HCT116 (cell line): ENCODE measurements at regions not wholly inside any gene's neighbourhood (a gene's known extent, or its start where the extent isn't known, plus 50 kb on each side); places are given as distances from the start of the nearest gene placed in this dataset.

Experiments
- ATAC-seq: fragments of 200-7000 bp; cut with Tn5 transposase; 2 replicates; pipeline ENCODE4 v1.9.1; 2020; ENCODE audit warnings: mild to moderate bottlenecking, moderate library complexity
- BruUV-seq: library from RNA; stranded (reverse); fragments of 400-500 nt; replicated peaks from 2 replicates; lab custom pipeline; 2021; lab: Mats Ljungman, UMichigan
- CTCF ChIA-PET: fragments of 300-600 bp; sonication (Branson Sonifier 250); formaldehyde crosslinking; loops from one replicate; lab custom pipeline; 2021; ENCODE audit warnings: antibody characterized with exemption; lab: Charles Lee
- POLR2A ChIA-PET: fragments of 300-600, 350-600 bp; sonication (Branson Sonifier 250); formaldehyde crosslinking; loops from one replicate; lab custom pipeline; 2021; ENCODE audit warnings: antibody characterized with exemption; lab: Charles Lee
- RAD21 ChIA-PET, 2 experiments: fragments of 300-600 bp; sonication (Branson Sonifier 250); formaldehyde crosslinking; loops; one replicate each; lab custom pipeline; 2023; ENCODE audit warnings: low total read pairs in 2 of 2; ENCODE audit not compliant: uncharacterized antibody in 2 of 2, unreplicated experiment in 2 of 2, low non-redundant PET in 1 of 2; lab: Charles Lee
- DNase-seq: peaks from one replicate; pipeline ENCODE4 v3.0.0-alpha.2; 2010; ENCODE audit warnings: low read depth, low spot score
- H2AFZ ChIP-seq: fragments of 200-600 bp; shearing (Covaris generic), sonication (generic); 2 replicates; pipeline ENCODE4 v1.6.1; 2017; ENCODE audit warnings: low read depth, mixed run types, mixed read lengths, antibody characterized with exemption, low read length; ENCODE audit not compliant: poor library complexity, severe bottlenecking
- H3K27ac ChIP-seq: 2 replicates; pipeline ENCODE4 v1.5.1; 2012; ENCODE audit warnings: low read depth, low read length
- H3K27me3 ChIP-seq: fragments of 200-600 bp; sonication (generic); 2 replicates; pipeline ENCODE4 v1.6.1; 2016; ENCODE audit warnings: mixed run types, low read length, mixed read lengths; ENCODE audit not compliant: insufficient read depth
- H3K36me3 ChIP-seq, 2 experiments: fragments of 200-500 bp in 1 of 2; fragments of 200-600 bp in 1 of 2; sonication (Bioruptor generic) in 1 of 2; sonication (generic) in 1 of 2; 2 replicates each; pipeline versions ENCODE4 v1.5.1 to v1.6.1; 2014 to 2016; ENCODE audit warnings: low read length in 2 of 2, inconsistent platforms in 1 of 2, mixed read lengths in 1 of 2, mixed run types in 1 of 2; ENCODE audit not compliant: insufficient read depth in 2 of 2, control insufficient read depth in 1 of 2
- H3K4me1 ChIP-seq, 2 experiments: fragments of 200-600 bp in 1 of 2; sonication (generic) in 1 of 2; 2 replicates each; pipeline versions ENCODE4 v1.5.1 to v1.6.1; 2012 to 2017; ENCODE audit warnings: low read length in 2 of 2, inconsistent platforms in 1 of 2, mild to moderate bottlenecking in 1 of 2, mixed read lengths in 1 of 2, mixed run types in 1 of 2, moderate library complexity in 1 of 2; ENCODE audit not compliant: insufficient read depth in 2 of 2, control insufficient read depth in 1 of 2
- H3K4me2 ChIP-seq: fragments of 200-600 bp; sonication (generic); 2 replicates; pipeline ENCODE4 v1.6.1; 2017; ENCODE audit warnings: mixed run types, low read length, mixed read lengths
- H3K4me3 ChIP-seq, 2 experiments: fragments of 200-600 bp in 1 of 2; sonication (generic) in 1 of 2; replicated peaks in 1 of 2; 2 replicates each; pipeline ENCODE4 v1.5.1; 2011 to 2016; ENCODE audit warnings: low read length in 2 of 2, control low read depth in 1 of 2, low read depth in 1 of 2, mild to moderate bottlenecking in 1 of 2, mixed read lengths in 1 of 2, mixed run types in 1 of 2
- H3K79me2 ChIP-seq: fragments of 200-600 bp; sonication (generic); 2 replicates; pipeline ENCODE4 v1.6.1; 2017; ENCODE audit warnings: mild to moderate bottlenecking, mixed run types, low read length, moderate library complexity, mixed read lengths; ENCODE audit not compliant: insufficient read depth
- H3K9ac ChIP-seq: fragments of 200-600 bp; sonication (generic); 2 replicates; pipeline ENCODE4 v1.6.1; 2016; ENCODE audit warnings: low read length, mixed read lengths
- H3K9me2 ChIP-seq: fragments of 200-600 bp; sonication (generic), shearing (Covaris generic); 2 replicates; pipeline ENCODE4 v1.6.1; 2017; ENCODE audit warnings: mixed run types, mild to moderate bottlenecking, moderate library complexity; ENCODE audit not compliant: insufficient read depth
- H3K9me3 ChIP-seq, 2 experiments: fragments of 200-500 bp in 1 of 2; fragments of 200-600 bp in 1 of 2; sonication (Bioruptor generic) in 1 of 2; sonication (generic) in 1 of 2; 2 replicates each; pipeline ENCODE4 v1.6.1; 2014 to 2017; ENCODE audit warnings: low read length in 2 of 2, mixed read lengths in 2 of 2, inconsistent platforms in 1 of 2, low read depth in 1 of 2, mild to moderate bottlenecking in 1 of 2, mixed run types in 1 of 2, moderate library complexity in 1 of 2; ENCODE audit not compliant: control insufficient read depth in 1 of 2, insufficient read depth in 1 of 2
- H4K20me1 ChIP-seq: fragments of 200-600 bp; sonication (generic), shearing (Covaris generic); 2 replicates; pipeline ENCODE4 v1.6.1; 2017; ENCODE audit warnings: mixed run types, mild to moderate bottlenecking, moderate library complexity; ENCODE audit not compliant: insufficient read depth
- CBX3 ChIP-seq: IDR thresholded peaks from 2 replicates; pipeline ENCODE4 v1.6.1; 2012; ENCODE audit warnings: low read depth
- CEBPB ChIP-seq: IDR thresholded peaks from 2 replicates; pipeline ENCODE4 v1.6.1; 2012; ENCODE audit warnings: low read depth
- EGR1 ChIP-seq: IDR thresholded peaks from 2 replicates; pipeline ENCODE4 v1.6.1; 2012; ENCODE audit warnings: low read depth
- EZH2 ChIP-seq: fragments of 200-600 bp; sonication (generic); IDR thresholded peaks from 2 replicates; pipeline ENCODE4 v1.6.1; 2017; ENCODE audit warnings: antibody characterized with exemption, mixed run types
- EZH2phosphoT487 ChIP-seq: fragments of 200-600 bp; IDR thresholded peaks from 2 replicates; pipeline ENCODE4 v1.6.1; 2018; ENCODE audit warnings: antibody characterized with exemption, borderline replicate concordance
- FOSL1 ChIP-seq: IDR thresholded peaks from 2 replicates; pipeline ENCODE4 v1.6.1; 2012; ENCODE audit warnings: low read depth
- JUND ChIP-seq: IDR thresholded peaks from 2 replicates; pipeline ENCODE4 v1.6.1; 2012
- POLR2A ChIP-seq: IDR thresholded peaks from 2 replicates; pipeline ENCODE4 v1.7.0; 2011; ENCODE audit warnings: borderline replicate concordance; ENCODE audit not compliant: insufficient read depth, insufficient read length; ENCODE audit errors: extremely low read depth
- POLR2AphosphoS5 ChIP-seq: IDR thresholded peaks from 2 replicates; pipeline ENCODE4 v1.6.1; 2011; ENCODE audit warnings: mild to moderate bottlenecking, low read depth, low read length, moderate library complexity
- RAD21 ChIP-seq: IDR thresholded peaks from 2 replicates; pipeline ENCODE4 v1.6.1; 2012; ENCODE audit warnings: low read depth, mild to moderate bottlenecking
- YY1 ChIP-seq: IDR thresholded peaks from 2 replicates; pipeline ENCODE4 v1.6.1; 2011; ENCODE audit warnings: low read length, low read depth, moderate library complexity, mild to moderate bottlenecking; ENCODE audit not compliant: insufficient replicate concordance; ENCODE audit errors: extremely low read depth
- ZFX ChIP-seq: fragments of 450-650 bp; IDR thresholded peaks from 2 replicates; pipeline ENCODE4 v1.6.1; 2017
- ZNF274 ChIP-seq: fragments of 200-500 bp; sonication (Bioruptor generic); IDR thresholded peaks from 2 replicates; pipeline ENCODE4 v1.6.1; 2014; ENCODE audit warnings: mild to moderate bottlenecking, low read depth, low read length, inconsistent platforms
- intact Hi-C: fragments of 100-400 bp; cut with micrococcal nuclease; formaldehyde crosslinking; loops from 2 replicates; pipeline ENCODE4 v1.10.0; 2022
- TF ChIP-seq, protein P1 (sequence below): IDR thresholded peaks from 2 replicates; pipeline ENCODE4 v1.6.1; 2012; ENCODE audit warnings: low read depth
- TF ChIP-seq, protein P2 (sequence below): IDR thresholded peaks from 2 replicates; pipeline ENCODE4 v1.6.1; 2012
- TF ChIP-seq, protein P3 (sequence below): IDR thresholded peaks from 2 replicates; pipeline ENCODE4 v1.6.1; 2011; ENCODE audit warnings: mild to moderate bottlenecking, low read length, moderate library complexity; ENCODE audit not compliant: insufficient replicate concordance; ENCODE audit errors: extremely low read depth

DNA sequence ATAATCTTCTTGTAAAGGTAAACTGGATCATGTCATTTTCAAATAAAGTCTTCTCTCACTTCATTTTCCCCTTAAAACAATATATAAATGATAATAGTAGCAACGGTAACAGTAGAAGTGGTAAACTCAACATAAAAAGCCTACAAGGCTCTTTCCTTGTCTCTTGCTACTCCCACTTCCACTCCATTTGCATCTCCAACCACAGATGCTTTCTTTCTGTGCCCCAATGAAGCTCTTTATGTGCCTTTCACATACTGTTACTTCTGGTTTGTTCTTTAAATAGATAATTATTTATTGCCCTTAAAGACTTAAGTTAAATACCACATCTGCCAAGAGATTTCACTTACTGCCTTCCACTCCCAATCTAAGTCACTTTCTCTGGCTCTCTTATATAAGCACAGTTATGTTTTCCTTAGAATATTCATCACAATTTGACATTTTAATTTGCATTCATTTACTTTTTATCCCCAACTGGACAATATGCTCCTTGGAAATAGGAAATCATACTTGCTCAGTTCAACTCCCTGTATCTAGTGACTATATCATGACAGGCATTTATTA lies 149.9 kb downstream of the CRPPA start (continued):
- TF ChIP-seq CEBPB = no peak
- TF ChIP-seq, all 23 proteins: peak for 0

DNA sequence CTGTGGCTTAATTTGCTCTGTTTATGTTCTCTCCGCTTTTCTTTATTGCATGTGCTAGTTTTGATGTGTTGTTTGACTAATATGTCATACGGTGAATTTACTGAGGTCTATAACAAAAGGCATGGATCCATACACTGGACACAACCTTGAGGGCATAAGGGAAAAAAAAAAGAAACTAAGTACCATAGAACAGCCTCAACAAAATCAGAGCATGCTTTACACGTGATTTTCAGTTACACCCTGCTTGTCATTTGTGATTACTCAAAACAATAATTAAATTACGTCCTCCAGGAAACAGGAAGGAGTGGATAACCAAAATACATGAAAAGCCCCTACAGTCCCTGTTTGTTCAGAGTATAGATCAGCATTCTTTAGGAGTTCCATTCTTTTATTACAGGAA lies 150.5 kb downstream of the CRPPA start:
- Histone ChIP-seq H3K9ac (no peak overlapping the region), H3K79me2 (no peaks in the 10 kb centered on the region), H3K4me3 (no peak overlapping the region), H3K36me3 (no peaks in the 10 kb centered on the region), H3K4me2 (no peak overlapping the region), H3K4me1 (peaks cover 31 to 50% of the 10 kb centered on the region in 2 experiments), H2AFZ (no peak overlapping the region), H3K9me2 (no peaks in the 10 kb centered on the region), H3K9me3 (no peaks in the 10 kb centered on the region), H3K27me3 (no peaks in the 10 kb centered on the region), H3K27ac (no peak overlapping the region), H4K20me1 (no peaks in the 10 kb centered on the region)
- TF ChIP-seq POLR2AphosphoS5 (no peak), EGR1 (no peak), ZNF274 (no peak), EZH2 (no peak), YY1 (no peak), CBX3 (no peak), JUND (no peak), RAD21 (no peak), EZH2phosphoT487 (no peak), ZFX (no peak), FOSL1 (no peak), POLR2A (no peak)
- TF ChIP-seq, protein P1, sequence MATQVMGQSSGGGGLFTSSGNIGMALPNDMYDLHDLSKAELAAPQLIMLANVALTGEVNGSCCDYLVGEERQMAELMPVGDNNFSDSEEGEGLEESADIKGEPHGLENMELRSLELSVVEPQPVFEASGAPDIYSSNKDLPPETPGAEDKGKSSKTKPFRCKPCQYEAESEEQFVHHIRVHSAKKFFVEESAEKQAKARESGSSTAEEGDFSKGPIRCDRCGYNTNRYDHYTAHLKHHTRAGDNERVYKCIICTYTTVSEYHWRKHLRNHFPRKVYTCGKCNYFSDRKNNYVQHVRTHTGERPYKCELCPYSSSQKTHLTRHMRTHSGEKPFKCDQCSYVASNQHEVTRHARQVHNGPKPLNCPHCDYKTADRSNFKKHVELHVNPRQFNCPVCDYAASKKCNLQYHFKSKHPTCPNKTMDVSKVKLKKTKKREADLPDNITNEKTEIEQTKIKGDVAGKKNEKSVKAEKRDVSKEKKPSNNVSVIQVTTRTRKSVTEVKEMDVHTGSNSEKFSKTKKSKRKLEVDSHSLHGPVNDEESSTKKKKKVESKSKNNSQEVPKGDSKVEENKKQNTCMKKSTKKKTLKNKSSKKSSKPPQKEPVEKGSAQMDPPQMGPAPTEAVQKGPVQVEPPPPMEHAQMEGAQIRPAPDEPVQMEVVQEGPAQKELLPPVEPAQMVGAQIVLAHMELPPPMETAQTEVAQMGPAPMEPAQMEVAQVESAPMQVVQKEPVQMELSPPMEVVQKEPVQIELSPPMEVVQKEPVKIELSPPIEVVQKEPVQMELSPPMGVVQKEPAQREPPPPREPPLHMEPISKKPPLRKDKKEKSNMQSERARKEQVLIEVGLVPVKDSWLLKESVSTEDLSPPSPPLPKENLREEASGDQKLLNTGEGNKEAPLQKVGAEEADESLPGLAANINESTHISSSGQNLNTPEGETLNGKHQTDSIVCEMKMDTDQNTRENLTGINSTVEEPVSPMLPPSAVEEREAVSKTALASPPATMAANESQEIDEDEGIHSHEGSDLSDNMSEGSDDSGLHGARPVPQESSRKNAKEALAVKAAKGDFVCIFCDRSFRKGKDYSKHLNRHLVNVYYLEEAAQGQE = no peak
- TF ChIP-seq, protein P2, sequence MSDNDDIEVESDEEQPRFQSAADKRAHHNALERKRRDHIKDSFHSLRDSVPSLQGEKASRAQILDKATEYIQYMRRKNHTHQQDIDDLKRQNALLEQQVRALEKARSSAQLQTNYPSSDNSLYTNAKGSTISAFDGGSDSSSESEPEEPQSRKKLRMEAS = no peak
- TF ChIP-seq, protein P3, sequence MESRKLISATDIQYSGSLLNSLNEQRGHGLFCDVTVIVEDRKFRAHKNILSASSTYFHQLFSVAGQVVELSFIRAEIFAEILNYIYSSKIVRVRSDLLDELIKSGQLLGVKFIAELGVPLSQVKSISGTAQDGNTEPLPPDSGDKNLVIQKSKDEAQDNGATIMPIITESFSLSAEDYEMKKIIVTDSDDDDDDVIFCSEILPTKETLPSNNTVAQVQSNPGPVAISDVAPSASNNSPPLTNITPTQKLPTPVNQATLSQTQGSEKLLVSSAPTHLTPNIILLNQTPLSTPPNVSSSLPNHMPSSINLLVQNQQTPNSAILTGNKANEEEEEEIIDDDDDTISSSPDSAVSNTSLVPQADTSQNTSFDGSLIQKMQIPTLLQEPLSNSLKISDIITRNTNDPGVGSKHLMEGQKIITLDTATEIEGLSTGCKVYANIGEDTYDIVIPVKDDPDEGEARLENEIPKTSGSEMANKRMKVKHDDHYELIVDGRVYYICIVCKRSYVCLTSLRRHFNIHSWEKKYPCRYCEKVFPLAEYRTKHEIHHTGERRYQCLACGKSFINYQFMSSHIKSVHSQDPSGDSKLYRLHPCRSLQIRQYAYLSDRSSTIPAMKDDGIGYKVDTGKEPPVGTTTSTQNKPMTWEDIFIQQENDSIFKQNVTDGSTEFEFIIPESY = no peak
- DNase-seq (no peak), ATAC-seq (no peak)
- BruUV-seq = no TSS peak
- RAD21 ChIA-PET = no interaction called here
- CTCF ChIA-PET = no interaction called here
- intact Hi-C loops = no loop called here
- POLR2A ChIA-PET = no interaction called here
